Hypothalamus (tissue), 51 donors: ENCODE measurements at regions not wholly inside any gene's neighbourhood (a gene's known extent, or its start where the extent isn't known, plus 50 kb on each side); places are given as distances from the start of the nearest gene placed in this dataset.
"Not testable (repeated sequence)": the region's sequence is repeated elsewhere in the genome, so short reads cannot be mapped to it uniquely, and the experiment has no call there.

ENCODE experiments used
- DNase-seq, 51 donors: peaks; one replicate each; lab custom pipeline; 2025; lab: John Stamatoyannopoulos, UW

GRCh38 chr21:21973806-21974205 lies 975.6 kb downstream of the NCAM2 start:
- no peak for DNase-seq

GRCh38 chr21:21996891-21997290 lies 998.7 kb downstream of the NCAM2 start:
- DNase-seq: no peak

- DNase-seq: no peak
These were observed 999.5 kb downstream of the NCAM2 start for GRCh38 chr21:21997390-21998333.

DNA sequence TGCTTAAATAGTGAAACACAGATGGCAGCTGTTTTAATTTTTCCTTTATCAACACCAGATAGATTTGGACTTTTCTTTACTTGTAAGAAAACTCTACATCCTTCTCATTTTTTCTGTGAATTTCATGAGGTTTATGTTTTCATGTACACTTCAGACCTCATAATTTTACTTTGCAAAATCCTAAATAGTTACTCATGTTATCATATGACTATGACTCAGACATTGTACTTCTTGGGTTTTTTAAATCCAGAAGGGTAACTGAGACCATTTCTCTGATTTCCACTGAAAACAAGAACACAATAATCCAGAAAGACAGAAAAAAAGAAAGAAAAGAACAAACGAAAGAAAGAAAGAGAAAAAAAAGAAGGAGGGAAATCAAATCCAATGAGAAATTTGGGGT lies 1021.6 kb downstream of the NCAM2 start:
- no peak for DNase-seq

GRCh38 chr21:22020221-22020620 lies 1022.0 kb downstream of the NCAM2 start:
- DNase-seq: no peak

GRCh38 chr21:22023896-22024295 lies 1025.7 kb downstream of the NCAM2 start:
- DNase-seq: not testable (repeated sequence)

- no peak for DNase-seq
These were observed 1046.2 kb downstream of the NCAM2 start for GRCh38 chr21:22044431-22044830.

- DNase-seq: no peak
These were observed 1048.4 kb downstream of the NCAM2 start for GRCh38 chr21:22046576-22046975.

- DNase-seq: no peak
These were observed 1058.7 kb downstream of the NCAM2 start for GRCh38 chr21:22056904-22057303.

- DNase-seq: no peak
These were observed 1064.4 kb downstream of the NCAM2 start for GRCh38 chr21:22062472-22063139.

DNA sequence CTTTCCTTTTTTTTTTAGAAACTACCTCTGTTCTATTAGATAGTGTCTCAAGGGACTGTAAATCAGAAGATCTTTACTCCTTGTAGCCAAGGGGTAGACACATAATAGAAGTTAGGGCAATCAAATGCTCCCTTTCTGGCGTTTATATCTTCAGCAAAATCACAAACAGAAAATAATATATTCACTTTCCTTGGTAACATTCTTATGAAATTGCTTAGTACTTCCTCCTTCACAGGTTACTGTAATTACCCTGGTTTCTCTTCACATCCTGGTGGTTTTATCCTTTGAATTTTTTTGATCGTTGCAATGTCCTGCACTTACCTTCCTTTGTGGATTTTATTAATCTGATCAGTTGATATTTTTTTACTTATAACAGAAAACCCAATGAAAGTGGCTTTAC lies 1064.9 kb downstream of the NCAM2 start:
- DNase-seq: no peak

- DNase-seq: no peak
These were observed 1078.3 kb downstream of the NCAM2 start for GRCh38 chr21:22076471-22076870.

DNA sequence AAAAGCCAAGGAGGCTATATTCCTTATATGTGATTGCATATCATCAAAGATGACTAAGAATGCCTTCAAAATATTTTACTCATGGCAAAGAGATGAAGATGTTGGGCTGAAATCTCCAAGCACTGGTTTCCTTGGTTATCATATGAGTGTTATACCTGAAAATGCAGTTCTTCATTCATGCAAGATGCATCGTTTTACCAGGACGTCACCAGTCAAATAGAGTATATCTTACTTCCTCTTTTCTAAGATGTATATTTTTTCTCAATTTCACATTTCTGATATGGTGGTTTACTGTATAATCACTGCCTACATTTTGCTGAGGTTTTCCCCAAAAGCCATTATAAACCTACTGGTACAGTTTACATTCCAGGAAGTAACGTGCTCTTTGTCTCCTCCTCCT lies 1085.7 kb downstream of the NCAM2 start:
- DNase-seq: no peak

- no peak for DNase-seq
These were observed 1098.1 kb downstream of the NCAM2 start for GRCh38 chr21:22096314-22096713.

DNA sequence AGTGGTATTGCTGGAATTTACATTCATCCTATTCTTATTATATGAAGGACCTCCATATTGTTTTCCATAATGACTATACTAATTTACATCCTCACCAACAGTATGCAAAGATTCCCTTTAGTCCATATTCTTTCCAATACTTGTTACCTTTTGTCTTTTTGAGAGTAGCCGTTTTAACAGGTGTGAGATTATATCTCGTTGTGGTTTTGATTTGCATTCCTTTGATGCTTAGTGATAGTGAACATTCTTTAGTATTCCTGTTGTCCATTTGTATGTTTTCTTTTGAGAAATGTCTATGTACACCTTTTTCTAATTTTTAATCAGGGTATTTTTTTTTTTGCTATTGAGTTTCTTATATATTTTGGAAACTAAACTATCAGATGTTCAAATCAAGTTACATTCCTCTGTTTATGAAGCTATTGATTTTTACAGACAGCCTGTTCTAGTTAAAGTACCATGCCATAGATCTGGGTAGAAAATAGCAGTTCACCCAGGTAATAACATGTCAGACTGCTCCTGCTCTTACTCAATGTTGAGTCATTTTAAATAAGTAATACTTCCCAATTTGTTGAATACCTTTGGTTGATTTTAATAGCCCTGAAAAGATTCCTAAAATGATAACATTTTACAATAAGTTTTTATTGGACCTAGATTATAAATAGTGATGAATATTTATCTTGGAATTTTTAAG lies 1108.7 kb downstream of the NCAM2 start:
- no peak for DNase-seq

GRCh38 chr21:22115746-22116145 lies 1117.5 kb downstream of the NCAM2 start:
- DNase-seq: no peak

DNA sequence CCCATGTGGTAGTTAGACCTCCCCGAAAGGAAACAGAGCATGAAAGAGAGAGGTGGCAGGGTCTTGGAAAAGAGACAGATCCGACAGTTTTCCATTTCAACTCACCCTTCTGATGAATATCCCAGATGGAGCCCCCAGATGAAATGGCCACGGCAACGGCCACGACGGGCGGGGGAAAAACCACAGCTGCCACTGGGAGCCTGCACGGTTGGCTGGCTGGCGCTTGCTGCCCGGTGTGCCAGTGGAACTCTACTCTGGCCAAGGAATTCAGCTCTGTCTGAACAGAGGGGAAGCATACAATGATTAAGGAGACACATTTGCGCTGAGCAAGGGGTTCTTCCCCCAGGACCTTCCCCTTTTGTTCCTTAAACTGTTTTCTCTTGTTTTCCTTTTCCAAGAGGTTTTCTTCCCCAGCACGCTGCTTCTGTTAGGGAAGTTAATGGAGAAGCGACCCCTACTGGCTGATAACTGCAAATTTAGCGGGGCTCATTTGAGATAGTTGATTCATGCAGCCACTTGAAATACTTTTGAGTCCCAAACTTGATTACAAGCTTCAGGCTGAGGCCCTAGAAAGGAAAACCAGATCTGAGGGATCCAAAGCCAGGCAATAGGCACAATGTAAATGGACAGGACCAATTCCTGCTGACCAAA lies 1122.5 kb downstream of the NCAM2 start:
- DNase-seq: no peak

DNA sequence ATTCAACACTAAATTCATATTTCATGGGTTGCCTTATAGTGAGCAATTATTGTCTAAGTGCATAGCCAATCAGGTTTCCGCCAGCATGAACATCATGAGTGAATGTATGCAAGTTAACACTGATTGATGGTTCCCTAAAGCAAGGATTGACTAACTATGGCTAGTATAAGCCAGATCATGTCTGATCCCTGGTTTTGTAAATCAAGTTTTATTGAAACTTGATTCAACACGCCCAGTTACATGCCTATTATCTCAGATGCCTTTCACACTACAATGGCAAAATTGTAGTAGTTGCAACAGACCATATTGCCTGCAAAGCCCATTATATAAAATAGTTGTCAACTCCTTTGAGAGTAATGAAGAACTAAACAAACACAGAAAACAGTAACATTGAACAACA lies 1127.4 kb downstream of the NCAM2 start:
- DNase-seq: no peak

DNA sequence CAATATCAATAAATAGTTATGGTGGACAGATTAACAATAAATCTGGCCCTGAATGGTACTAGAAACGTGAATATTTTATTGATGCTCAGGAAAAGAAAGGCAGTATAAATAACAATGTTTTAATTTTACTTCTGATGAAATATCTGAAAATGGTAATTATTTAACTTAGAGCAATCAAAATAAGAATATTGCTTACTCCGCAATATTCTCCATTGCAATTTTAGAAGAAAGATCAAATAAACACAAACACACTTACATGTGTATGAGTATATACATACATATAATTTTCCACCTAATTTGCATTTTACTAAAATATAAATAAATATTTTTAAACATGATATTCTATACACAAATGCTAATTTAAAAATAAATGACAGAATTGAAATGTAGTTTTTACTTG lies 1130.5 kb downstream of the NCAM2 start:
- no peak for DNase-seq

- no peak for DNase-seq
These were observed 1134.3 kb downstream of the NCAM2 start for GRCh38 chr21:22132358-22133071.
